Keratinocyte (primary cell): ENCODE measurements at regions not wholly inside any gene's neighbourhood (a gene's known extent, or its start where the extent isn't known, plus 50 kb on each side); places are given as distances from the start of the nearest gene placed in this dataset.
"Not testable (repeated sequence)": the region's sequence is repeated elsewhere in the genome, so short reads cannot be mapped to it uniquely, and the experiment has no call there.

ENCODE experiments used
- CTCF ChIP-seq, 3 experiments: IDR thresholded peaks in 1 of 3; conservative IDR thresholded peaks in 1 of 3; optimal IDR thresholded peaks in 1 of 3; 2 replicates in 2 of 3; 3 replicates in 1 of 3; pipeline versions ENCODE3 to v1.5.1; 2011; ENCODE audit warnings: low read length in 3 of 3, mild to moderate bottlenecking in 3 of 3, moderate library complexity in 2 of 3, control low read depth in 1 of 3, inconsistent platforms in 1 of 3; ENCODE audit not compliant: insufficient read depth in 2 of 3; ENCODE audit errors: extremely low read depth in 1 of 3
- EZH2 ChIP-seq: IDR thresholded peaks from one replicate; pipeline ENCODE4 v1.6.1; 2012; ENCODE audit warnings: inconsistent platforms, mild to moderate bottlenecking, low read length, moderate library complexity

GRCh38 chr9:63390897-63391296 lies 1894.1 kb downstream of the FOXD4L5 start:
- not testable (repeated sequence) for TF ChIP-seq CTCF (optimal IDR thresholded peaks at IDR 0.05 in 1 of 3, IDR thresholded peaks at IDR 0.05 in 1 of 3, conservative IDR thresholded peaks at IDR 0.05 in 1 of 3; ENCODE audit: extremely low read depth in 1 of 3, insufficient read depth in 2 of 3, low read length in 3 of 3); EZH2
